ENCODE measurements at regions not wholly inside any gene's neighbourhood (a gene's known extent, or its start where the extent isn't known, plus 50 kb on each side); places are given as distances from the start of the nearest gene placed in this dataset.

- Histone ChIP-seq H3K4me3 (no peak overlapping the region), H2AFZ (ENCODE audit: control insufficient read depth, low read depth, low read length) (no peak overlapping the region), H3K4me2 (ENCODE audit: control insufficient read depth, insufficient read depth) (no peak overlapping the region), H3K27me3 (replicated peaks in 1 of 2; ENCODE audit: control insufficient read depth in 2 of 2, insufficient read depth in 2 of 2, low read length in 1 of 2) (no peaks in the 10 kb centered on the region; a peak in 1 of 4 replicates), H3K9me3 (replicated peaks; ENCODE audit: control insufficient read depth, insufficient read depth, low read length) (no peaks in the 10 kb centered on the region), H3K27ac (ENCODE audit: control insufficient read depth, insufficient read depth) (no peak overlapping the region), H3K4me1 (ENCODE audit: control insufficient read depth, insufficient read depth, low read length) (no peaks in the 10 kb centered on the region), H4K20me1 (ENCODE audit: control insufficient read depth, insufficient read depth) (no peaks in the 10 kb centered on the region), H3K36me3 (ENCODE audit: control insufficient read depth in 2 of 2, insufficient read depth in 2 of 2, low read length in 1 of 2) (no peaks in the 10 kb centered on the region), H3K9ac (ENCODE audit: control insufficient read depth, insufficient read depth, low read length) (no peak overlapping the region), H3K79me2 (ENCODE audit: control insufficient read depth, insufficient read depth, low read length) (no peaks in the 10 kb centered on the region)
- RAD21 ChIA-PET (ENCODE audit: unreplicated experiment): no interaction called here
- TF ChIP-seq RBBP5 (conservative IDR thresholded peaks at IDR 0.05): no peak
- no peak for TF ChIP-seq HSF1 (IDR thresholded peaks at IDR 0.05; ENCODE audit: low read depth, low read length)
- CTCF ChIA-PET: interaction anchor here (1.1 kb wide), 1 partner anchor 414 kb away, joined by 3 read pairs; no protein-coding TSS in a partner anchor
- DNase-seq (ENCODE audit: low read depth, low spot score) (no peak), ATAC-seq (no peak), FAIRE-seq (no peak)
- intact Hi-C loops (cut with micrococcal nuclease; ENCODE audit: unreplicated experiment): no loop called here
- SMC1A ChIA-PET (ENCODE audit: uncharacterized antibody, unreplicated experiment): interaction anchor here (0.8 kb wide), 1 partner anchor 249 kb away, joined by 3 read pairs; no protein-coding TSS in a partner anchor
- in situ Hi-C loops (cut with MboI): no loop called here
- POLR2A ChIA-PET: no interaction called here
- 25% methylated on average over 2 of the region's 2 CpGs for WGBS (ENCODE audit: insufficient coverage, insufficient replicate concordance, low lambda C conversion rate, missing lambda C conversion rate)
- BruUV-seq (replicated peaks): no TSS peak
These were observed 307.7 kb downstream of the OMA1 start for GRCh38 chr1:58238846-58239245.

- ChIA-PET RAD21 (ENCODE audit: unreplicated experiment) (no interaction called here), POLR2A (no interaction called here), SMC1A (ENCODE audit: uncharacterized antibody, unreplicated experiment) (interaction anchor here (0.7 to 1.4 kb wide), 2 partner anchors 10 to 13 kb away, joined by 3 to 5 read pairs; no protein-coding TSS in a partner anchor), CTCF (interaction anchor here (0.7 to 1.2 kb wide), 3 partner anchors 11 to 291 kb away, joined by 3 read pairs; no protein-coding TSS in a partner anchor)
- BruUV-seq (replicated peaks): no TSS peak
- Histone ChIP-seq H3K36me3 (ENCODE audit: control insufficient read depth in 2 of 2, insufficient read depth in 2 of 2, low read length in 1 of 2) (no peaks in the 10 kb centered on the region), H3K9me3 (replicated peaks; ENCODE audit: control insufficient read depth, insufficient read depth, low read length) (no peaks in the 10 kb centered on the region), H3K79me2 (ENCODE audit: control insufficient read depth, insufficient read depth, low read length) (no peaks in the 10 kb centered on the region), H3K4me2 (ENCODE audit: control insufficient read depth, insufficient read depth) (no peak overlapping the region), H3K27me3 (replicated peaks in 1 of 2; ENCODE audit: control insufficient read depth in 2 of 2, insufficient read depth in 2 of 2, low read length in 1 of 2) (no peaks in the 10 kb centered on the region; a peak in 1 of 4 replicates), H3K4me3 (no peak overlapping the region), H2AFZ (ENCODE audit: control insufficient read depth, low read depth, low read length) (no peak overlapping the region), H3K9ac (ENCODE audit: control insufficient read depth, insufficient read depth, low read length) (no peak overlapping the region), H3K4me1 (ENCODE audit: control insufficient read depth, insufficient read depth, low read length) (no peaks in the 10 kb centered on the region), H4K20me1 (ENCODE audit: control insufficient read depth, insufficient read depth) (no peaks in the 10 kb centered on the region), H3K27ac (ENCODE audit: control insufficient read depth, insufficient read depth) (no peak overlapping the region)
- ATAC-seq (no peak), DNase-seq (ENCODE audit: low read depth, low spot score) (no peak), FAIRE-seq (no peak)
- in situ Hi-C loops (cut with MboI) (no loop called here), intact Hi-C loops (cut with micrococcal nuclease; ENCODE audit: unreplicated experiment) (no loop called here)
- 2% methylated on average over 3 of the region's 3 CpGs for WGBS (ENCODE audit: insufficient coverage, insufficient replicate concordance, low lambda C conversion rate, missing lambda C conversion rate)
- TF ChIP-seq MTA3 (IDR thresholded peaks at IDR 0.05; ENCODE audit: borderline replicate concordance, low read length) (no peak), POLR2AphosphoS2 (IDR thresholded peaks at IDR 0.05; ENCODE audit: low read depth, low read length) (no peak), ZNF274 (IDR thresholded peaks at IDR 0.05; ENCODE audit: insufficient read depth, insufficient read length) (no peak), TARDBP (IDR thresholded peaks at IDR 0.05; ENCODE audit: borderline replicate concordance) (no peak), CHD2 (IDR thresholded peaks at IDR 0.05; ENCODE audit: borderline replicate concordance, low read depth, low read length) (no peak), SMARCA5 (IDR thresholded peaks at IDR 0.05) (no peak), ZBED1 (IDR thresholded peaks at IDR 0.05; ENCODE audit: borderline replicate concordance) (no peak), MEF2A (IDR thresholded peaks at IDR 0.05; ENCODE audit: insufficient read depth, low read depth, low read length) (no peak), CTCF (IDR thresholded peaks at IDR 0.05 in 2 of 3, conservative IDR thresholded peaks at IDR 0.05 in 1 of 3; ENCODE audit: control insufficient read depth in 2 of 3, extremely low read depth in 1 of 3, insufficient read depth in 1 of 3, low read depth in 3 of 3, low read length in 3 of 3) (no peak), SKIL (IDR thresholded peaks at IDR 0.05; ENCODE audit: low read depth, poor library complexity, severe bottlenecking) (no peak), NFYA (IDR thresholded peaks at IDR 0.05; ENCODE audit: borderline replicate concordance, low read depth, low read length) (no peak)
These were observed 312.8 kb downstream of the OMA1 start for GRCh38 chr1:58233729-58234128.

Data from GM12878 (cell line).